Progenitor cell of endocrine pancreas (in vitro differentiated cells): ENCODE measurements at regions not wholly inside any gene's neighbourhood (a gene's known extent, or its start where the extent isn't known, plus 50 kb on each side); places are given as distances from the start of the nearest gene placed in this dataset.

Experiments
- DNase-seq: peaks from one replicate; pipeline ENCODE4 v3.0.0; 2021; ENCODE audit warnings: low spot score; ENCODE audit not compliant: unreplicated experiment
- H3K27ac Mint-ChIP-seq: 2 replicates; pipeline ENCODE4 v1.8.0; 2021; ENCODE audit warnings: mild to moderate bottlenecking, moderate library complexity, mixed read lengths
- H3K27me3 Mint-ChIP-seq: 2 replicates; pipeline ENCODE4 v1.8.0; 2021; ENCODE audit warnings: mixed read lengths
- H3K36me3 Mint-ChIP-seq: 2 replicates; pipeline ENCODE4 v1.8.0; 2022; ENCODE audit warnings: mixed read lengths; ENCODE audit not compliant: insufficient read depth
- H3K4me1 Mint-ChIP-seq: 2 replicates; pipeline ENCODE4 v1.8.0; 2021; ENCODE audit warnings: low read depth, mixed read lengths
- H3K4me3 Mint-ChIP-seq: 2 replicates; pipeline ENCODE4 v1.8.0; 2021; ENCODE audit warnings: low read depth, mild to moderate bottlenecking, moderate library complexity, mixed read lengths
- H3K9me3 Mint-ChIP-seq: 2 replicates; pipeline ENCODE4 v1.8.0; 2021; ENCODE audit warnings: low read depth, mixed read lengths
- TF ChIP-seq, protein P1 (sequence below): fragments of 200-600 bp; sonication (generic); IDR thresholded peaks from one replicate; pipeline ENCODE4 v1.5.0; 2021; ENCODE audit warnings: antibody characterized with exemption, mild to moderate bottlenecking; ENCODE audit not compliant: unreplicated experiment

DNA sequence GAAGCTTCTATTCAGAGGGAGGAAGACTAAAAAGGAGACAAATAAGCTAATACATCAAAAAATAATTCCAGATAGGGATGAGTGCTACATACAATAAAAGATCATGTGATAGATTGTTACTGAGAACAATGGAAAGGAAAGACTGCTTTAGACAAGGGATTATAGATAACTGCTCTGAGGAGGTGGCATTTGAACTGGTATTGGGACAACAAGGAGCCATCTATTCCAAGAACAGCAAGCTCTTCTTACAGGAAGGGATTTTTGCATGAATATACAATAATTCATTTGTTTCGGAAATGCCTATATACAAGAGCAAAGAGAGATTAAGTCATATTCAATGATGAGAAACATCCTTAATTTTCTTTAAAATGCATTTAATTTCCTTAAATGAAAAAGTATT lies 540.5 kb upstream of the KLF12 start:
- Mint-ChIP-seq H3K36me3 (no peaks in the 10 kb centered on the region), H3K27ac (no peak overlapping the region), H3K4me3 (no peak overlapping the region), H3K9me3 (peaks cover 2% of the 10 kb centered on the region), H3K4me1 (no peaks in the 10 kb centered on the region), H3K27me3 (no peaks in the 10 kb centered on the region)
- DNase-seq, result no peak
- TF ChIP-seq, protein P1, sequence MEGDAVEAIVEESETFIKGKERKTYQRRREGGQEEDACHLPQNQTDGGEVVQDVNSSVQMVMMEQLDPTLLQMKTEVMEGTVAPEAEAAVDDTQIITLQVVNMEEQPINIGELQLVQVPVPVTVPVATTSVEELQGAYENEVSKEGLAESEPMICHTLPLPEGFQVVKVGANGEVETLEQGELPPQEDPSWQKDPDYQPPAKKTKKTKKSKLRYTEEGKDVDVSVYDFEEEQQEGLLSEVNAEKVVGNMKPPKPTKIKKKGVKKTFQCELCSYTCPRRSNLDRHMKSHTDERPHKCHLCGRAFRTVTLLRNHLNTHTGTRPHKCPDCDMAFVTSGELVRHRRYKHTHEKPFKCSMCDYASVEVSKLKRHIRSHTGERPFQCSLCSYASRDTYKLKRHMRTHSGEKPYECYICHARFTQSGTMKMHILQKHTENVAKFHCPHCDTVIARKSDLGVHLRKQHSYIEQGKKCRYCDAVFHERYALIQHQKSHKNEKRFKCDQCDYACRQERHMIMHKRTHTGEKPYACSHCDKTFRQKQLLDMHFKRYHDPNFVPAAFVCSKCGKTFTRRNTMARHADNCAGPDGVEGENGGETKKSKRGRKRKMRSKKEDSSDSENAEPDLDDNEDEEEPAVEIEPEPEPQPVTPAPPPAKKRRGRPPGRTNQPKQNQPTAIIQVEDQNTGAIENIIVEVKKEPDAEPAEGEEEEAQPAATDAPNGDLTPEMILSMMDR, result no peak

DNA sequence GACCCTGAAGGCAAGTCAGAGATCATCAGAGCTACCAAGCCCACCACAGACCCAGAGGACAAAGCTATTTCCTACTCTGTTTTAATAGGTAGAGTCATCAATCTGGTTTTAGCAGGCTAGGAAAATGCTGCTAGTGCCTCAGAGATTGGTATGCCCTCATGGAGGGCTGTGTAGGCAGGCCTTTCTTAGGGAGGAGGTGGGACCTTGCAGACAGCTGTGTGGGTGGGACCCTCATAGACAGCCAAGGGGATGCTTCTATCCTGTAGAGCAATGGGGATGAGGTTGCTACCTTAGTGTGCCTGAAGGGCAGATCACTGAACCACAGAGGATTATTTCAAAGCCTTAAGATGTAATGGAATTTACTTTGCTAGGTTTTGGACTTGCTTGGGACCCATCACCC lies 534.9 kb upstream of the KLF12 start:
- no peak overlapping the region for H3K4me3 Mint-ChIP-seq
- TF ChIP-seq, protein P1, result no peak
- no peak for DNase-seq
- peaks cover 2% of the 10 kb centered on the region for H3K9me3 Mint-ChIP-seq
- no peaks in the 10 kb centered on the region for H3K27me3 Mint-ChIP-seq
- no peak overlapping the region for H3K27ac Mint-ChIP-seq
- H3K36me3 Mint-ChIP-seq, result no peaks in the 10 kb centered on the region
- no peaks in the 10 kb centered on the region for H3K4me1 Mint-ChIP-seq

DNA sequence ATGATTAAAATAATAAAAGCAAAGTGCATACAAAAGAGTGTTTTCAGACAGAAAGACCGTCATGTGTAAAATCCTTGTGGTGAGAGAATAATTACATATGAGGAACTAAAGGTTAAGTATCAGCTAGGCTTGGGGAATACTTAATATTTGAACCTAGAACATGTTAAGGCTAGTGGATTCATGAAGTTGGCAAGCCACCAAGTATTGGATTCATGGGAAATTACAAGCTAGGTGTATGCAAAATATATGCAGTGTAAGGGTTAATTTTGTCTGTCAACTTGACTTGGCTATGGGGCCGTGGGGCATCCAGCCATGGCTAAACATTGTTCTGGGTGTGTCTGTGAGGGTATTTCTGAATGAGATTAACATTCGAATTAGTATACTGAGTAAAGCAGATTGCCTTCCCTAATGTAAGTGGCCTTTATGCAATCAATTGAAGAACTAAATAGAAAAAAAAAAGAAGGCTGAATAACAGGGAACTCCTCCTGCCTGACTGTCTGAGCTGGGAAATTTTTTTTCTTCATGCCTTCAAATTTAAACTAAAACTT lies 533.5 kb upstream of the KLF12 start:
- no peak for DNase-seq
- Mint-ChIP-seq H3K4me1 (no peaks in the 10 kb centered on the region), H3K4me3 (no peak overlapping the region), H3K27me3 (no peaks in the 10 kb centered on the region), H3K9me3 (no peaks in the 10 kb centered on the region), H3K27ac (no peak overlapping the region), H3K36me3 (no peaks in the 10 kb centered on the region)
- TF ChIP-seq, protein P1, result no peak

DNA sequence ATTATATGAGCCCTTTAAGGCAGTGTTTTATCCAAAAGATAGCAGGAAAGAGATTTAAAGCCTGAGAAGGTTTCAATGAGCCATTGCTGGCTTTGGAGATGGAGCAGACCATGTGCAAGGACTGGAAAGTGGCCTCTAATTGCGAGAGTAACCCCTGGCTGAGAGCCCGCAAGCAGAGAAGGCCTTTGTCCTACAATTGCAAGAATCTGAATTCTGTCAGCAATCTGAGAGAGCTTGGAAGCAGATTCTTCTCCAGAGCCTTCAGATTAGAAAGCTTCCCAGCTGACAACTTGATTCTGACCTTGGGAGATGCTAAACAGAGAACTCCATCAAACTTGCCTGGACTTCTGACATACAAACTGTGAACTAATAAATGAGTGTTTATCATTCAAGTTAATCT lies 528.7 kb upstream of the KLF12 start:
- no peak overlapping the region for H3K4me3 Mint-ChIP-seq
- peaks cover 3% of the 10 kb centered on the region for H3K9me3 Mint-ChIP-seq
- H3K27ac Mint-ChIP-seq, result no peak overlapping the region
- no peak for DNase-seq
- TF ChIP-seq, protein P1, result no peak
- H3K4me1 Mint-ChIP-seq, result no peaks in the 10 kb centered on the region
- no peaks in the 10 kb centered on the region for H3K36me3 Mint-ChIP-seq
- no peaks in the 10 kb centered on the region for H3K27me3 Mint-ChIP-seq

DNA sequence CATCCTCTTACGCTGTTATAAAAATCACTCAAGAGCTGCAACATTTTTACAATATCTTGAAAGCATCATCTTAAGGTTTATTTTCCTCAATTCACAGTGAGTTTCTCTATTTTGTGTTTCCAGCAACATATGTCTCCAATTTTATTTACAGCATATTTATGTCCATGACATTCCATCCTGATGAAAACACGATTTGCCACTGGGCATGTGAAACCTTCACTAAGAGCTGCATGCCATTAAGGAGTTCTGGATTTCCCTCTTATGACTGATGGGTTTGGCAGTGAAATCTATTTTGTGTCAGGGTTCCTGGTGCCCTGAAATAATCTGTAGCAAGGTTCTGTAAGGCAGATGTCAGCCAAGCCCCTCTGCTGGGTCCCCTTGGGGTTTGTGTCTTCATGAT lies 527.6 kb upstream of the KLF12 start:
- no peaks in the 10 kb centered on the region for H3K27me3 Mint-ChIP-seq
- H3K9me3 Mint-ChIP-seq, result peaks cover 6% of the 10 kb centered on the region
- DNase-seq, result no peak
- H3K27ac Mint-ChIP-seq, result no peak overlapping the region
- H3K4me3 Mint-ChIP-seq, result no peak overlapping the region
- TF ChIP-seq, protein P1, result no peak
- no peaks in the 10 kb centered on the region for H3K4me1 Mint-ChIP-seq
- H3K36me3 Mint-ChIP-seq, result no peaks in the 10 kb centered on the region
